Uterus (tissue), 2 donors: ENCODE measurements at regions not wholly inside any gene's neighbourhood (a gene's known extent, or its start where the extent isn't known, plus 50 kb on each side); places are given as distances from the start of the nearest gene placed in this dataset.

Source experiments
- POLR2A ChIP-seq, 2 donors: fragments of 450-650 bp; IDR thresholded peaks; one replicate each; pipeline ENCODE4 v1.6.1; 2016; ENCODE audit warnings: antibody characterized with exemption in 2 of 2, mild to moderate bottlenecking in 1 of 2, moderate library complexity in 1 of 2
- TF ChIP-seq, protein P1 (sequence below), 4 experiments: fragments of 200-600 bp in 2 of 4; fragments of 450-650 bp in 2 of 4; sonication (generic) in 2 of 4; IDR thresholded peaks; one replicate each; pipeline ENCODE4 v1.5.1; 2016 to 2019; ENCODE audit warnings: antibody characterized with exemption in 4 of 4, mild to moderate bottlenecking in 2 of 4, moderate library complexity in 1 of 4

DNA sequence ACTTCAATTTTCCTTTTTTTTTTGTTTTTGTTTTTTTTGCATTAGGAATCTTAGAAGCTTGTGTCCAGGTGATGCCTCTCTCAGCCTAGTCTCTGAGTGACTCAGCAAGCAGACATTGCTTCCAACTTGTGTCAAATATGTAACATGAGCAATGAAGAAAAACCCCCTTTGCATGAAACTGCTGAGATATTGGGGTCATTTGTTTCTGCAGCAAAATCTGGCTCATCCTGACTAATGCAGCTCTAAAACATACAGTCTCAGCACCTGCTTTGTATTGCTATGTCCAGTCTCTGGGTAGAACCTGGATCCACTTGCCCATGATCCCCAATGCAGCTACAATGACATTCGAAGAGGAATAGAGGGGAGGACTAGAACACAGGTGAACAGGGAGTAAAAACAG, 55.7 kb upstream of the LRFN2 start:
- TF ChIP-seq, protein P1, sequence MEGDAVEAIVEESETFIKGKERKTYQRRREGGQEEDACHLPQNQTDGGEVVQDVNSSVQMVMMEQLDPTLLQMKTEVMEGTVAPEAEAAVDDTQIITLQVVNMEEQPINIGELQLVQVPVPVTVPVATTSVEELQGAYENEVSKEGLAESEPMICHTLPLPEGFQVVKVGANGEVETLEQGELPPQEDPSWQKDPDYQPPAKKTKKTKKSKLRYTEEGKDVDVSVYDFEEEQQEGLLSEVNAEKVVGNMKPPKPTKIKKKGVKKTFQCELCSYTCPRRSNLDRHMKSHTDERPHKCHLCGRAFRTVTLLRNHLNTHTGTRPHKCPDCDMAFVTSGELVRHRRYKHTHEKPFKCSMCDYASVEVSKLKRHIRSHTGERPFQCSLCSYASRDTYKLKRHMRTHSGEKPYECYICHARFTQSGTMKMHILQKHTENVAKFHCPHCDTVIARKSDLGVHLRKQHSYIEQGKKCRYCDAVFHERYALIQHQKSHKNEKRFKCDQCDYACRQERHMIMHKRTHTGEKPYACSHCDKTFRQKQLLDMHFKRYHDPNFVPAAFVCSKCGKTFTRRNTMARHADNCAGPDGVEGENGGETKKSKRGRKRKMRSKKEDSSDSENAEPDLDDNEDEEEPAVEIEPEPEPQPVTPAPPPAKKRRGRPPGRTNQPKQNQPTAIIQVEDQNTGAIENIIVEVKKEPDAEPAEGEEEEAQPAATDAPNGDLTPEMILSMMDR (IDR thresholded peaks at IDR 0.05): no peak
- no peak for TF ChIP-seq POLR2A (IDR thresholded peaks at IDR 0.05)
